ENCODE measurements at regions not wholly inside any gene's neighbourhood (a gene's known extent, or its start where the extent isn't known, plus 50 kb on each side); places are given as distances from the start of the nearest gene placed in this dataset.

GRCh38 chr7:36084485-36085091 lies 68.5 kb upstream of the EEPD1 start:
- ChIA-PET POLR2A (no interaction called here), CTCF (interaction anchor here (0.5 to 1.1 kb wide), 5 partner anchors 14 to 196 kb away, joined by 3 to 4 read pairs (median 3); no protein-coding TSS in a partner anchor)
- TF ChIP-seq FOSL2 (IDR thresholded peaks at IDR 0.05): no peak
- no peak for TF ChIP-seq FOSL2 (CRISPR knock-in tag; IDR thresholded peaks at IDR 0.05)
- TF ChIP-seq MYC (IDR thresholded peaks at IDR 0.05; ENCODE audit: borderline replicate concordance, low read length): 0 out of 2 replicates have a peak, but pooled peaks have one; percentile 24
- no peak for TF ChIP-seq GATA3 (IDR thresholded peaks at IDR 0.05; ENCODE audit: borderline replicate concordance)
- TF ChIP-seq JUNB (IDR thresholded peaks at IDR 0.05): no peak
- TF ChIP-seq RARB (CRISPR knock-in tag; IDR thresholded peaks at IDR 0.05): no peak
- TF ChIP-seq MAX (IDR thresholded peaks at IDR 0.05): peak; percentile 93
- TF ChIP-seq POLR2A (IDR thresholded peaks at IDR 0.05; ENCODE audit: low read length): no peak
- no peak for TF ChIP-seq EHF (CRISPR knock-in tag; IDR thresholded peaks at IDR 0.05)
- TF ChIP-seq, protein P1, sequence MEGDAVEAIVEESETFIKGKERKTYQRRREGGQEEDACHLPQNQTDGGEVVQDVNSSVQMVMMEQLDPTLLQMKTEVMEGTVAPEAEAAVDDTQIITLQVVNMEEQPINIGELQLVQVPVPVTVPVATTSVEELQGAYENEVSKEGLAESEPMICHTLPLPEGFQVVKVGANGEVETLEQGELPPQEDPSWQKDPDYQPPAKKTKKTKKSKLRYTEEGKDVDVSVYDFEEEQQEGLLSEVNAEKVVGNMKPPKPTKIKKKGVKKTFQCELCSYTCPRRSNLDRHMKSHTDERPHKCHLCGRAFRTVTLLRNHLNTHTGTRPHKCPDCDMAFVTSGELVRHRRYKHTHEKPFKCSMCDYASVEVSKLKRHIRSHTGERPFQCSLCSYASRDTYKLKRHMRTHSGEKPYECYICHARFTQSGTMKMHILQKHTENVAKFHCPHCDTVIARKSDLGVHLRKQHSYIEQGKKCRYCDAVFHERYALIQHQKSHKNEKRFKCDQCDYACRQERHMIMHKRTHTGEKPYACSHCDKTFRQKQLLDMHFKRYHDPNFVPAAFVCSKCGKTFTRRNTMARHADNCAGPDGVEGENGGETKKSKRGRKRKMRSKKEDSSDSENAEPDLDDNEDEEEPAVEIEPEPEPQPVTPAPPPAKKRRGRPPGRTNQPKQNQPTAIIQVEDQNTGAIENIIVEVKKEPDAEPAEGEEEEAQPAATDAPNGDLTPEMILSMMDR (IDR thresholded peaks at IDR 0.05): peak; percentile 34; the same call in 2 of the 3 replicates
- TF ChIP-seq ELK1 (IDR thresholded peaks at IDR 0.05; ENCODE audit: low read depth, low read length): no peak
- TF ChIP-seq, protein P2, sequence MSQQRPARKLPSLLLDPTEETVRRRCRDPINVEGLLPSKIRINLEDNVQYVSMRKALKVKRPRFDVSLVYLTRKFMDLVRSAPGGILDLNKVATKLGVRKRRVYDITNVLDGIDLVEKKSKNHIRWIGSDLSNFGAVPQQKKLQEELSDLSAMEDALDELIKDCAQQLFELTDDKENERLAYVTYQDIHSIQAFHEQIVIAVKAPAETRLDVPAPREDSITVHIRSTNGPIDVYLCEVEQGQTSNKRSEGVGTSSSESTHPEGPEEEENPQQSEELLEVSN (IDR thresholded peaks at IDR 0.05; ENCODE audit: borderline replicate concordance, low read depth): peak; percentile 56; the same call in 1 of the 2 replicates
- peak; percentile 72 for TF ChIP-seq SMC3 (IDR thresholded peaks at IDR 0.05)
- TF ChIP-seq, protein P3, sequence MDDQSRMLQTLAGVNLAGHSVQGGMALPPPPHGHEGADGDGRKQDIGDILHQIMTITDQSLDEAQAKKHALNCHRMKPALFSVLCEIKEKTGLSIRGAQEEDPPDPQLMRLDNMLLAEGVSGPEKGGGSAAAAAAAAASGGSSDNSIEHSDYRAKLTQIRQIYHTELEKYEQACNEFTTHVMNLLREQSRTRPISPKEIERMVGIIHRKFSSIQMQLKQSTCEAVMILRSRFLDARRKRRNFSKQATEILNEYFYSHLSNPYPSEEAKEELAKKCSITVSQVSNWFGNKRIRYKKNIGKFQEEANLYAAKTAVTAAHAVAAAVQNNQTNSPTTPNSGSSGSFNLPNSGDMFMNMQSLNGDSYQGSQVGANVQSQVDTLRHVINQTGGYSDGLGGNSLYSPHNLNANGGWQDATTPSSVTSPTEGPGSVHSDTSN (IDR thresholded peaks at IDR 0.05): no peak
- peak; percentile 60 to 74 for TF ChIP-seq RAD21 (conservative IDR thresholded peaks at IDR 0.05 in 1 of 2, IDR thresholded peaks at IDR 0.05 in 1 of 2)
- FAIRE-seq (no peak), DNase-seq (ENCODE audit: low read depth in 1 of 2, low spot score in 1 of 2) (peak; percentile 53 to 72), ATAC-seq (peak; percentile 90 to 92)
- H3K4me3 ChIP-seq: no peak overlapping the region
- no peak overlapping the region for H3K4me2 ChIP-seq
- WGBS (ENCODE audit: missing lambda C conversion rate): 71% methylated on average over 26 of the region's 26 CpGs
- H3K9me3 ChIP-seq: no peaks in the 10 kb centered on the region
- peak overlapping the region; percentile 26 to 59; a peak in 4 of 6 replicates for H3K27ac ChIP-seq
- H3K4me1 ChIP-seq: peaks cover 9% of the 10 kb centered on the region; the same call in 1 of the 3 replicates

DNA sequence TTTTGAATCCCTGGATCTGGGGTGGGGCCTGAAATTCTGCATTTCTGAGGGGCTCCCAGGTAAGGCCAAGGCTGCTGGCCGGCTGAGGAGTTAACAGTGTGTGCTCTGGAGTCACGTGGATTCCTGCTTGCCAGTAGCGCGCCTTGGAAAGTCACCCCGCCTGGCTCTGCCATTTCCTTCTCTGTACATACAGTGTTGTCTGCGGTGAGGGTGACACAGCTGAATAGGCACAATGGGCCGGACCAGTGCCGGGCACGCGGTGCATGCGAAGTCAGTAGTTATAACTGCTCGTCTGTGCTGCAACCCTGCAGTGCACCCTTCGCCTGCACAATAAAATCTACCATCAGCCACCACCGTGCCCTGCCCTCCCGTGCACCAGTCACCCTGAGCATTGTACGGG lies 68.0 kb upstream of the EEPD1 start:
- no peak for DNase-seq (ENCODE audit: low read depth in 1 of 2, low spot score in 1 of 2)
- TF ChIP-seq RFX5 (IDR thresholded peaks at IDR 0.05) (no peak), FOSL2 (IDR thresholded peaks at IDR 0.05) (no peak), FOSL2 (CRISPR knock-in tag; IDR thresholded peaks at IDR 0.05) (no peak), CEBPB (IDR thresholded peaks at IDR 0.05) (no peak), SMC3 (IDR thresholded peaks at IDR 0.05) (no peak), TFCP2L1 (CRISPR knock-in tag; IDR thresholded peaks at IDR 0.05) (no peak), MAX (IDR thresholded peaks at IDR 0.05) (no peak), BHLHE40 (IDR thresholded peaks at IDR 0.05; ENCODE audit: low read depth, low read length) (no peak), HES2 (IDR thresholded peaks at IDR 0.05) (no peak), JUN (IDR thresholded peaks at IDR 0.05) (no peak), RAD21 (conservative IDR thresholded peaks at IDR 0.05 in 1 of 2, IDR thresholded peaks at IDR 0.05 in 1 of 2) (no peak), HEYL (CRISPR knock-in tag; IDR thresholded peaks at IDR 0.05) (no peak), POLR2A (IDR thresholded peaks at IDR 0.05; ENCODE audit: low read length) (no peak), FOXS1 (CRISPR knock-in tag; IDR thresholded peaks at IDR 0.05) (no peak), NR3C1 (IDR thresholded peaks at IDR 0.05) (no peak), RCOR1 (IDR thresholded peaks at IDR 0.05; ENCODE audit: low read depth, low read length) (no peak), GATA3 (IDR thresholded peaks at IDR 0.05; ENCODE audit: borderline replicate concordance) (no peak)
- TF ChIP-seq, protein P2 (IDR thresholded peaks at IDR 0.05; ENCODE audit: borderline replicate concordance, low read depth): no peak
- H3K4me3 ChIP-seq: no peak overlapping the region
- H3K27ac ChIP-seq: peak overlapping the region; percentile 26 to 59; a peak in 3 of 6 replicates
- no peaks in the 10 kb centered on the region for H3K9me3 ChIP-seq
- no peak for FAIRE-seq
- H3K4me2 ChIP-seq: no peak overlapping the region
- ATAC-seq: no peak; a peak in 1 of 6 replicates
- ChIA-PET CTCF (interaction anchor here (1.1 kb wide), 2 partner anchors 14 to 33 kb away, joined by 3 to 4 read pairs; no protein-coding TSS in a partner anchor), POLR2A (no interaction called here)
- 91% methylated on average over 16 of the region's 16 CpGs for WGBS (ENCODE audit: missing lambda C conversion rate)
- H3K4me1 ChIP-seq: 0 out of 3 replicates have a peak, but pooled peaks cover 5% of the 10 kb centered on the region
